Duodenal mucosa (tissue), 2 donors: ENCODE measurements at regions not wholly inside any gene's neighbourhood (a gene's known extent, or its start where the extent isn't known, plus 50 kb on each side); places are given as distances from the start of the nearest gene placed in this dataset.

Experiments used
- H3K27ac ChIP-seq: one replicate; pipeline ENCODE4 v1.7.0; 2013; ENCODE audit warnings: low read depth, low read length
- H3K27me3 ChIP-seq, 2 donors: one replicate each; pipeline ENCODE4 v1.7.0; 2013; ENCODE audit warnings: low read length in 2 of 2, control low read depth in 1 of 2; ENCODE audit not compliant: insufficient read depth in 2 of 2, control insufficient read depth in 1 of 2
- H3K36me3 ChIP-seq, 2 donors: one replicate each; pipeline ENCODE4 v1.7.0; 2013; ENCODE audit warnings: low read length in 2 of 2, control low read depth in 1 of 2; ENCODE audit not compliant: insufficient read depth in 2 of 2, control insufficient read depth in 1 of 2
- H3K4me1 ChIP-seq, 2 donors: one replicate each; pipeline ENCODE4 v1.7.0; 2013; ENCODE audit warnings: low read length in 2 of 2, control low read depth in 1 of 2; ENCODE audit not compliant: insufficient read depth in 2 of 2, control insufficient read depth in 1 of 2
- H3K4me3 ChIP-seq, 2 donors: one replicate each; pipeline ENCODE4 v1.7.0; 2013; ENCODE audit warnings: low read length in 2 of 2, low read depth in 1 of 2
- H3K9ac ChIP-seq, 2 donors: one replicate each; pipeline ENCODE4 v1.7.0; 2013; ENCODE audit warnings: low read length in 2 of 2, low read depth in 1 of 2
- H3K9me3 ChIP-seq, 2 donors: one replicate each; pipeline ENCODE4 v1.7.0; 2013; ENCODE audit warnings: low read length in 2 of 2, control low read depth in 1 of 2; ENCODE audit not compliant: control insufficient read depth in 1 of 2

DNA sequence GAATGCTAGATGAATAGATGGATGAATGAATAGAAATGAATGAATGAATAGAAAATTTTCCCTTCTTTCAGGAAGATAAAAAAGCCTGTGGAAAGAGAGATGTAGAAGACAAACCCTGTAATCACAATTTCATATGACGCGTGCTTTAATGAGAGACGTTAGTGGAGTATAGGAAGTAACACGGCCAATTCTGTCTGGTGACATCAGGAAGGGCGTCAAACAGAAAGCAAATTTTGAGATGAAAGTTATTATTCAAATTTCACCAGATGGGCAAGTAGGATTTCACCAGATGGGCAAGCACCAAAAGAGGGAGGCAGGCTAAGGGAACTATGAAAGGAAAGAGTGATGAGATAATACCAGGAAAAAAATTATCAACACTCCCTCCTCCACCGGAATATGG lies 128.9 kb upstream of the PRSS1 start:
- Histone ChIP-seq H3K9ac (no peak overlapping the region), H3K36me3 (no peaks in the 10 kb centered on the region), H3K27ac (no peak overlapping the region), H3K27me3 (peaks cover 0 to 3% of the 10 kb centered on the region in 2 donors), H3K4me1 (no peaks in the 10 kb centered on the region), H3K9me3 (no peaks in the 10 kb centered on the region), H3K4me3 (no peak overlapping the region)

DNA sequence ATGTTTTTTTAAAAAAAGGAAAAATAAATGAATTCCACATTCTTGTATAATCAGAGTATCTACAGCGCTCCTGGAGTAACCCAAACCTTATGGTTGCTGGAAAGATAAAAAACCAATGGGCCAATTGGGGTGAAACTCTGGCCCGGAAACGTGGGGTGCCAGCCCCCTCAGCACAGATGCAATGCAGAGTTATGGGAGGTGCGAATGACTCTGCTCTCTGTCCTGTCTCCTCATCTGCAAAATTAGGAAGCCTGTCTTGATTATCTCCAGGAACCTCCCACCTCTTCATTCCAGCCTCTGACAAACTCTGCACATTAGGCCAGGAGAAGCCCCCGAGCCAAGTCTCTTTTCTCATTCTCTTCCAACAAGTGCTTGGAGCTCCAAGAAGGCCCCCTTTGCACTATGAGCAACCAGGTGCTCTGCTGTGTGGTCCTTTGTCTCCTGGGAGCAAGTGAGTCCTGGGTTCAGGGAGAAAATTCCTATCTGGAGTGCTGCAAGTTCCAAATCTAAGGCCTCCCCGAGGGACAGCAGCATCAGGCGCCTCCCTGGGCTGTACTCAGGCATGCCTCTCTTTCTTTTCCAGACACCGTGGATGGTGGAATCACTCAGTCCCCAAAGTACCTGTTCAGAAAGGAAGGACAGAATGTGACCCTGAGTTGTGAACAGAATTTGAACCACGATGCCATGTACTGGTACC lies 130.5 kb upstream of the PRSS1 start:
- Histone ChIP-seq H3K9me3 (no peaks in the 10 kb centered on the region), H3K4me3 (no peak overlapping the region), H3K9ac (no peak overlapping the region), H3K27ac (no peak overlapping the region), H3K4me1 (no peaks in the 10 kb centered on the region), H3K27me3 (peaks cover 0 to 3% of the 10 kb centered on the region in 2 donors), H3K36me3 (no peaks in the 10 kb centered on the region)

DNA sequence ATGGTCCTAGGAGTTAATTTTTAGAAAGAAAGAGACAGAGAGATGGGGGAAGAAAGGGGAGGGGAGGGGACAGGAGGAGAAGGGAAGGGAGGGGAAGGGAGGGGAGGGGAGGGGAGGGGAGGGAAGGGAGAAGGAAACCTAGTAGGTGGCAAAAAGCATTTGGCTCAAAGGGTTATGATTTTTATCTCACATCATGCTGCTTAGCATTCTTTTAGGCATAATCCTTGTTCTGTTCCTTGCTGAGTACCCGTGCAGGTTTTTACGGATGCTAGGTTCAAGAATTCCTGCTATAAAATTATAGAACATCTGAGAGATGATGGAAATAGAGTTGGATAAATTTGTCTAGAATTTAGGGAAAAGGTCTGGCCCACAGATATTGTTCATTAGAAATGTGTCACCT lies 132.4 kb upstream of the PRSS1 start:
- Histone ChIP-seq H3K27ac (no peak overlapping the region), H3K36me3 (no peaks in the 10 kb centered on the region), H3K4me3 (no peak overlapping the region), H3K9ac (no peak overlapping the region), H3K9me3 (no peaks in the 10 kb centered on the region), H3K27me3 (peaks cover 0 to 3% of the 10 kb centered on the region in 2 donors), H3K4me1 (no peaks in the 10 kb centered on the region)

- no peaks in the 10 kb centered on the region for H3K27me3 ChIP-seq
- no peaks in the 10 kb centered on the region for H3K36me3 ChIP-seq
- H3K9ac ChIP-seq, result no peak overlapping the region
- H3K4me1 ChIP-seq, result peaks cover 0 to 4% of the 10 kb centered on the region in 2 donors
- H3K27ac ChIP-seq, result no peak overlapping the region
- no peak overlapping the region for H3K4me3 ChIP-seq
- no peaks in the 10 kb centered on the region for H3K9me3 ChIP-seq
Measured at GRCh38 chr7:142616121-142616643, 133.1 kb upstream of the PRSS1 start.

GRCh38 chr7:142615508-142615907 lies 133.8 kb upstream of the PRSS1 start:
- Histone ChIP-seq H3K4me1 (peaks cover 0 to 4% of the 10 kb centered on the region in 2 donors), H3K36me3 (no peaks in the 10 kb centered on the region), H3K4me3 (no peak overlapping the region), H3K9me3 (no peaks in the 10 kb centered on the region), H3K27ac (no peak overlapping the region), H3K27me3 (no peaks in the 10 kb centered on the region), H3K9ac (no peak overlapping the region)

GRCh38 chr7:142614116-142614515 lies 135.2 kb upstream of the PRSS1 start:
- Histone ChIP-seq H3K9ac (no peak overlapping the region), H3K36me3 (no peaks in the 10 kb centered on the region), H3K27ac (no peak overlapping the region)

DNA sequence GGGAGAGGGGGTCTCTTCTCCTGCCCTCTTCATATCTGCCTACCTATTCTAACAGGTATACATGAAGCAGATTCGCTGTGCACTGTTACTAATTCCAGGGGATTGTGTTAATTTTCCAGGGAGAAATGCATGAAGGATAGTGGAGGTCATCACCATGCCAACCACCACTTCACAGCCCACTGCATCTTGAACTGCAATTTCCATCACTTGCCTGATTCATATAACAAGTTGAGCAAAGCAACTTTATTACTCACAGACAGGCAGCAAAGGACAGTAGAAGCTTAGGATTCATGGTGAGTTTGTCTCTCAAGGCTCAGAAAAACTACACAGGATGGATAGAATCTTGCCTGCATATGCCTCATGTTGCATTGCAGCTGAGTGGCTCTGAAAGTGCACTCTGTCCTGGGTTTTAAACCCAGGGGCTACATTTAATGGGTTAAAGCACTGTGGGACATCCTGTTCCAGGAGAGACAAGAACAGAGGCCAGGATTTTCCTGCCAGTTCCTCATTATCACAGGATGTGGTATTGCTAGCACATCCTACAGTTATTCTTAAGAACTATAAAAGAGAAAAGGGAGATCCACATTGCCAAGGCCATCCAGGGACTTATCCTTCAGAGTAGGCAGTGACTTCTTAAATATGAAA lies 136.9 kb upstream of the PRSS1 start:
- H3K4me3 ChIP-seq, result no peak overlapping the region
- no peaks in the 10 kb centered on the region for H3K9me3 ChIP-seq
- H3K27ac ChIP-seq, result no peak overlapping the region
- no peak overlapping the region for H3K9ac ChIP-seq
- H3K36me3 ChIP-seq, result no peaks in the 10 kb centered on the region
- H3K4me1 ChIP-seq, result peaks cover 0 to 4% of the 10 kb centered on the region in 2 donors
- no peaks in the 10 kb centered on the region for H3K27me3 ChIP-seq

More at GRCh38 chr7:142614116-142614515, 135.2 kb upstream of the PRSS1 start:
- Histone ChIP-seq H3K9me3 (no peaks in the 10 kb centered on the region), H3K4me3 (no peak overlapping the region), H3K4me1 (peaks cover 0 to 4% of the 10 kb centered on the region in 2 donors), H3K27me3 (no peaks in the 10 kb centered on the region)

GRCh38 chr7:142611566-142612236 lies 137.6 kb upstream of the PRSS1 start:
- H3K4me3 ChIP-seq, result no peak overlapping the region
- no peaks in the 10 kb centered on the region for H3K9me3 ChIP-seq
- no peaks in the 10 kb centered on the region for H3K27me3 ChIP-seq
- peaks cover 0 to 4% of the 10 kb centered on the region in 2 donors for H3K4me1 ChIP-seq
- no peaks in the 10 kb centered on the region for H3K36me3 ChIP-seq
- H3K27ac ChIP-seq, result no peak overlapping the region
- no peak overlapping the region for H3K9ac ChIP-seq

DNA sequence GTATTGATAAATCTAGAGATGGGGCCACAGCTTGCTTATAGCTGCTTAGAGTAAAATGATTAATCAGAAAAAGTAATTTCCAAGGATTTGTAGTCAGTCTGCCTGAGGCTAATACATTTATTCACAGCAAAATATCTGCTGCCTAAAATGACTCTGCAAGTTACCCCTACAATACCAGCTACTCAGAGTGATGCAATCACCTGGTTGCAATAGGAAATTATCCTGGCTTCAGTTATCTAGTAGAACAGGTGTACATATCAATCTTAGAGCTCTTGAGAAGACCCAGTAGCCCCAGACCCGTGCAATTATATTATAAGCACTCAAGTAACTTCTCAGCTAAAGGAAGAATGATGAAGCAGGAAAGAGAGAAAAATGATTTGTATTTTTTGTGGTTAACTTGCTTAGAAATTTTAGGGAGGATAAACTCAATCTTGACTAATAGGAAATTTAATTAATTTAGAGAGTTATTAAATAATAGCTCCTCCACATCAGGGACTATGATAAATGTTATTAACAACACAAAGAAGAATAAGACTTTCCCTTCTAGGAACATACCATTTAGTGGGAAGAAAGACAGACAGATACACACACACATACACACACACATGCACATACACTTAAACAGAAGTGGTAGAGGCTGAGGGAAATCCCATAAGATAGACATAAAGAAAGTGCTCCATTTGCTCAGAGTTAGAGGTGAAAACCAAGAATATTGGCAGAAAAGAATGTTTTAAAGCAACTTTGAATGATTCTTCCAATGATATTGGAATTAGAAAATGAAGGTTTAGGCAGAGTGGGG lies 140.4 kb upstream of the PRSS1 start:
- no peaks in the 10 kb centered on the region for H3K36me3 ChIP-seq
- H3K27ac ChIP-seq, result no peak overlapping the region
- no peaks in the 10 kb centered on the region for H3K9me3 ChIP-seq
- H3K9ac ChIP-seq, result no peak overlapping the region
- H3K27me3 ChIP-seq, result no peaks in the 10 kb centered on the region
- H3K4me3 ChIP-seq, result no peak overlapping the region
- H3K4me1 ChIP-seq, result peaks cover 0 to 4% of the 10 kb centered on the region in 2 donors
